ENCODE measurements at regions not wholly inside any gene's neighbourhood (a gene's known extent, or its start where the extent isn't known, plus 50 kb on each side); places are given as distances from the start of the nearest gene placed in this dataset.
"Not testable (repeated sequence)": the region's sequence is repeated elsewhere in the genome, so short reads cannot be mapped to it uniquely, and the experiment has no call there.

DNA sequence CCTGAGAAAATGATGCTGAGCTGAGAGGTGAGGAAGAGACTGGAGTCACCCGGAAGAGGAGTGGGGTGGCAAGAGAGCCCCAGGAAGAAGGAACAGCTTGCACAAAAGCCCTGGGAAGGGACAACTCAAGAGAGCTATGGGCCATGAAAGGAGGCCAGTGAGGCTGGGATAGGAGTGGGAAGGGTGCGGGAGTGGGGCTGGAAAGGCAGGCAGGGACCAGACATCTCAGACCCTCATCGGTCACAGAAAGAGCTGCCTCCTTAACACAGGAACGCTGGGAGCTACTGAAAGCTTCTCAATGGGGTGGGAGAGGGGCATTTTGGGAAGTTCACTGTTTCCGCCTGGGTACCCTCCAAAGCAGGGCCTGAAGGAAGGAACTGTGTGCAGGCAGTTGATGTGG, 122.0 kb upstream of the UNC5B start:
- peaks cover 10% of the 10 kb centered on the region for H3K9me3 ChIP-seq (ENCODE audit: control insufficient read depth, low read length)
- DNase-seq (ENCODE audit: low read depth) = no peak
- no peaks in the 10 kb centered on the region for H3K4me1 ChIP-seq (ENCODE audit: control insufficient read depth, insufficient read depth, low read length)
- no peak overlapping the region for H3K9ac ChIP-seq (ENCODE audit: low read length)
- H3K27me3 ChIP-seq (replicated peaks; ENCODE audit: control insufficient read depth, insufficient read depth, low read length) = peaks cover 44% of the 10 kb centered on the region
- no peak overlapping the region for H3K4me3 ChIP-seq (ENCODE audit: low read length)
- H3K36me3 ChIP-seq (ENCODE audit: control insufficient read depth, insufficient read depth, low read length, severe bottlenecking) = no peaks in the 10 kb centered on the region

- Histone ChIP-seq H3K4me1 (ENCODE audit: control insufficient read depth, insufficient read depth, low read length) (no peaks in the 10 kb centered on the region), H3K27me3 (replicated peaks; ENCODE audit: control insufficient read depth, insufficient read depth, low read length) (peaks cover 42% of the 10 kb centered on the region), H3K4me3 (ENCODE audit: low read length) (no peak overlapping the region), H3K36me3 (ENCODE audit: control insufficient read depth, insufficient read depth, low read length, severe bottlenecking) (no peaks in the 10 kb centered on the region), H3K9ac (ENCODE audit: low read length) (no peak overlapping the region), H3K9me3 (ENCODE audit: control insufficient read depth, low read length) (peaks cover 10% of the 10 kb centered on the region)
- DNase-seq (ENCODE audit: low read depth) = no peak
Measured at GRCh38 chr10:71090801-71091200, 121.6 kb upstream of the UNC5B start.

DNA sequence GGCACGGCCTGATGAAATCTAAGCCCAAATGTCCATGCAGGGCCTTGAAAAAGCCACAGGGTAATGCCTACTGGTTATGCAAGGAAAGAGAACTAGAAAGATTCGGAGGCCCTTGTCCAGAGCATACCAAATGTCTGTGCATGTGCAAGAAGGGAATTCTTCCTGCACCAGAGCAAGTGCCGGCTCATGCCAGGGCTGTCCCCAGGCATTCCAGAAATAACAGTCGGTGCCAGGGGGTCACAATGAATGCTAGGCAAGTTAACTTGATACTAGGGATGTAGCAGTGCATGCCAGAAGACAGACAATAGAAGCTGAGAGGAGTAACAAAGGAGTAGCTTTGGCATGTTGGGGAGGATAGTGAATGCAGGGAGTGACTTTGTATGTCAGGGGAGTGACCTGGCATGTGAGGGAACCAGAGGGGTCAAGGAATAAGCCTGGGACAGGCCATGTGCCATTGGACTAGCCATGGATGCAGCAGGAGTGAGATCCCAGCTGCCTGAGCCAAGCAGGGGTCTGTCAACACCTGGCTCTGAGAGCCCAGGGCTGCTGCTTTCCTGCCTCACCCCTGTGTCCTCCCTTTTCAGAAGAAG, 119.5 kb upstream of the UNC5B start:
- no peak for DNase-seq (ENCODE audit: low read depth)
- Histone ChIP-seq H3K4me3 (ENCODE audit: low read length) (no peak overlapping the region), H3K4me1 (ENCODE audit: control insufficient read depth, insufficient read depth, low read length) (no peaks in the 10 kb centered on the region), H3K36me3 (ENCODE audit: control insufficient read depth, insufficient read depth, low read length, severe bottlenecking) (no peaks in the 10 kb centered on the region), H3K9ac (ENCODE audit: low read length) (no peak overlapping the region), H3K9me3 (ENCODE audit: control insufficient read depth, low read length) (peaks cover 10% of the 10 kb centered on the region), H3K27me3 (replicated peaks; ENCODE audit: control insufficient read depth, insufficient read depth, low read length) (peaks cover 34% of the 10 kb centered on the region)

DNA sequence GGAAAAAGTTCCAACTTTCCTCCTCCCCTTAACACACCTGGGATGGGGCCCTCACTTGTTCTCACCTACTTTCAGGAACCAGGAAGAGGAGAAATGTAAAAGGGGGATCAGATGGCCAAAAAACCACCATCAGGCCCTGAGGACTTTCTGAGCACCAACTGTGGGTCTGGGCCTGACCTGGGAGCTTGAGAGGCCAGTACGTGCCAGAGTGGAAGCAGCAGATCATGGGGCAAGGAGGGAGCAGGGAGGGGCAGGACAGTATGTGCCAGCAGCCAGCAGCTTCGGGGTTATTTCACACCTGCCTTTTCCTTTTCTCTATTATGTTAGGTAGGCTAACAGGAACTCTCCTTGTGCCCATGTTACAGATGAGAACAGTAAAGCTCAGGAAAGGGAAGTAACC, 118.8 kb upstream of the UNC5B start:
- Histone ChIP-seq H3K9ac (ENCODE audit: low read length) (no peak overlapping the region), H3K27me3 (replicated peaks; ENCODE audit: control insufficient read depth, insufficient read depth, low read length) (peaks cover 34% of the 10 kb centered on the region), H3K36me3 (ENCODE audit: control insufficient read depth, insufficient read depth, low read length, severe bottlenecking) (no peaks in the 10 kb centered on the region), H3K4me1 (ENCODE audit: control insufficient read depth, insufficient read depth, low read length) (no peaks in the 10 kb centered on the region), H3K4me3 (ENCODE audit: low read length) (no peak overlapping the region), H3K9me3 (ENCODE audit: control insufficient read depth, low read length) (peaks cover 14% of the 10 kb centered on the region)
- no peak for DNase-seq (ENCODE audit: low read depth)

DNA sequence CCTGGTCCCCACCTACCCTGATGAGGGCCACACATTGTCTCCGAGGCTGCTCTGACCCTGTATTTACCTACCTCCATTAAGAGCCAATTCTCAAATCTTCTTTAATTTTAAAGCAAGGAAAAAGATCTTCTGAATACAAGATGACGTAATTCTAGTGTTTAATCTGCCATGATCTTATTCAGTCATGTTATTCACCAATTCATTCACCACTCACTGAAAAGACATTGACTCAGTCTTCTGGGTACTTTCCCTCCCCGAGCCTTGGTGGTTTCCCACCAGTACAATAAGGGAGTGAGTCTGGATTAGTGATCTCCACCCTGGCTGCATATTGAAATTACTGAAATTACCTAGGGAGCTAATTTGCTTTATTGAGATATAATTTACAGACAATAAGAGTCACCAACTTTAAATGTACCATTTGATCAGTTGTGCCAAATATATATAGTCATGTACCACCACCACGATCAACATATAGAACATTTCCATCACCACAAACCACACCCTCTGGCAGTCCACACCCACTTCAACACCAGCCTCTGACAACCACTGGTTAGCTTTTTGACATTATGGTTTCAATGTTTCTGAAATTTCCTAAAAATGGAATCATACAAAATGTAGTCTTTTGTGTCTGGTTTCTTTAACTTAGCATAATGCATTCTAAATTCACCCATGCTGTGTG, 117.5 kb upstream of the UNC5B start:
- H3K9me3 ChIP-seq (ENCODE audit: control insufficient read depth, low read length) = peaks cover 15% of the 10 kb centered on the region
- H3K9ac ChIP-seq (ENCODE audit: low read length) = no peak overlapping the region
- peaks cover 32% of the 10 kb centered on the region for H3K27me3 ChIP-seq (replicated peaks; ENCODE audit: control insufficient read depth, insufficient read depth, low read length)
- DNase-seq (ENCODE audit: low read depth) = no peak
- no peak overlapping the region for H3K4me3 ChIP-seq (ENCODE audit: low read length)
- H3K4me1 ChIP-seq (ENCODE audit: control insufficient read depth, insufficient read depth, low read length) = no peaks in the 10 kb centered on the region
- H3K36me3 ChIP-seq (ENCODE audit: control insufficient read depth, insufficient read depth, low read length, severe bottlenecking) = no peaks in the 10 kb centered on the region

DNA sequence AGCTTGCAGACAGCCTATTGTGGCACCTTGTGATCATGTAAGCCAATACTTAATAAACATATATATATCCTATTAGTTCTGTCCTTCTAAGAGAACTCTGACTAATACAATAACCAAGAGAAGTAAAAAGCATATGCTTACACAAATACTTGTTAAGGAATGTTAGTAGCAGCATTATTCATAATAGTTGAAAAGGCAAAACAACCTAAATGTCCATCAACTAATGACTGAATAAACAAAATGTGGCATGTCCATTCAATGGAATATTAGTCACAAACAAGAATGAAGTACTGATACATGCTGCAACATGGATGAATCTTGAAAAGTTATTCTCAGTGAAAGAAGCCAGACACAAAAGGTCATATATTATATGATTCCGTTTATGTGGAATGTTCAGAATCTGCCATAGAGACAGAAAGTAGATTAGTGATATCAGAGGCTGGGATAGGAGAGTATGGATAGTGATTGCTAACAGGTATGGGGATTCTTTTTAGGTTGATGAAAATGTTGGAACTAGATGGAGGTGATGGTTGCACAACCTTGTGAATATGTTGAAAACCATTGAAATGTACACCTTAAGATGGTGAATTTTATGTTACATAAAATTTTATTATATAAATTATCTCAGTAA, 112.5 kb upstream of the UNC5B start:
- no peak overlapping the region for H3K4me3 ChIP-seq (ENCODE audit: low read length)
- no peak overlapping the region for H3K9ac ChIP-seq (ENCODE audit: low read length)
- peaks cover 21% of the 10 kb centered on the region for H3K27me3 ChIP-seq (replicated peaks; ENCODE audit: control insufficient read depth, insufficient read depth, low read length)
- H3K9me3 ChIP-seq (ENCODE audit: control insufficient read depth, low read length) = peaks cover 5% of the 10 kb centered on the region
- no peaks in the 10 kb centered on the region for H3K36me3 ChIP-seq (ENCODE audit: control insufficient read depth, insufficient read depth, low read length, severe bottlenecking)
- no peak for DNase-seq (ENCODE audit: low read depth)
- H3K4me1 ChIP-seq (ENCODE audit: control insufficient read depth, insufficient read depth, low read length) = no peaks in the 10 kb centered on the region

DNA sequence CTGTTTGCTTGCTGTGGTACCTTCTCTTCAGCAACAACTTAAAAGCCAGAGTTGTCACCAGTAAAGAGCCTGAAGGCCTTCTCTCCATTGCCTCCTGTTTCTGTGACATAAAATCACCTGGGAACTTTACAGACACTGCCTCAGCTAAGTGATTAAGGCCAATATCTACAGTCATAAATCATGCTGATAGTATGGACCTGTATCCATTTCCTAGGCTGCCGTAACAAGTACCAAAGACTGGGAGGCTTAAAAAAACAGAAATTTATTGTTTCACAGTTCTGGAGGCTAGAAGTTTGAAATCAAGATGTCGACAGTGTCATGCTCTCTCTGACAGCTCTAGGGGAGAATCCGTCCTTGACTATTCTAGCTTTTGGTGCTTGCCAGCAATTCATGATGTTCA, 108.4 kb upstream of the UNC5B start:
- no peaks in the 10 kb centered on the region for H3K9me3 ChIP-seq (ENCODE audit: control insufficient read depth, low read length)
- H3K4me1 ChIP-seq (ENCODE audit: control insufficient read depth, insufficient read depth, low read length) = no peaks in the 10 kb centered on the region
- DNase-seq (ENCODE audit: low read depth) = no peak
- no peak overlapping the region for H3K4me3 ChIP-seq (ENCODE audit: low read length)
- peaks cover 16% of the 10 kb centered on the region for H3K27me3 ChIP-seq (replicated peaks; ENCODE audit: control insufficient read depth, insufficient read depth, low read length)
- no peaks in the 10 kb centered on the region for H3K36me3 ChIP-seq (ENCODE audit: control insufficient read depth, insufficient read depth, low read length, severe bottlenecking)
- H3K9ac ChIP-seq (ENCODE audit: low read length) = no peak overlapping the region

DNA sequence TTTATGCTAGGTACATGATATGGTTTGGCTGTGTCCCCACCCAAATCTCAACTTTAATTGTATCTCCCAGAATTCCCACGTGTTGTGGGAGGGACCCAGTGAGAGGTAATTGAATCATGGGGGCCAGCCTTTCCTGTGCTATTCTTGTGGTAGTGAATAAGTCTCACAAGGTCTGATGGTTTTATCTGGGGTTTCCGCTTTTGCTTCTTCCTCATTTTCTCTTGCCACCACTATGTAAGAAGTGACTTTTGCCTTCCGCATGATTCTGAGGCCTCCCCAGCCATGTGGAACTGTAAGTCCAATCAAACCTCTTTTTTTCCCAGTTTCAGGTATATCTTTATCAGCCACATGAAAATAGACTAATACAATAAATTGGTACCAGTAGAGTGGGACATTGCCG, 106.2 kb upstream of the UNC5B start:
- not testable (repeated sequence) for H3K36me3 ChIP-seq (ENCODE audit: control insufficient read depth, insufficient read depth, low read length, severe bottlenecking); DNase-seq (ENCODE audit: low read depth); H3K4me3 ChIP-seq (ENCODE audit: low read length); H3K4me1 ChIP-seq (ENCODE audit: control insufficient read depth, insufficient read depth, low read length); H3K9me3 ChIP-seq (ENCODE audit: control insufficient read depth, low read length); H3K9ac ChIP-seq (ENCODE audit: low read length)
- H3K27me3 ChIP-seq (replicated peaks; ENCODE audit: control insufficient read depth, insufficient read depth, low read length) = peaks cover 15% of the 10 kb centered on the region

DNA sequence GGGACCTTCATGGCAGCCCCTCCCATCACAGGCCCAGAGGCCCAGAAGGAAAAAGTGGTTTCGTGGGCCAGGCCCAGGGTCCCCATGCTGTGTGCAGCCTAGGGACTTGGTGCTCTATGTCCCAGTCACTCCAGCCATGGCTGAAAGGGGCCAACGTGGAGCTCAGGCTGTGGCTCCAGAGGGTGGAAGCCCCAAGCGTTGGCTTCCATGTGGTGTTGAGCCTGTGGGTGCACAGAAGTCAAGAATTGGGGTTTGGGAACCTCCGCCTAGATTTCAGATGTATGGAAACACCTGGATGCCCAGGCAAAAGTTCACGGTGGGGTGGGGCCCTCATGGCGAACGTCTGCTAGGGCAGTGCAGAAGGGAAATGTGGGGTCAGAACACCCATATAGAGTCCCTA, 105.3 kb upstream of the UNC5B start:
- not testable (repeated sequence) for H3K9ac ChIP-seq (ENCODE audit: low read length)

GRCh38 chr10:71108042-71108441, 104.3 kb upstream of the UNC5B start:
- not testable (repeated sequence) for H3K4me3 ChIP-seq (ENCODE audit: low read length); H3K4me1 ChIP-seq (ENCODE audit: control insufficient read depth, insufficient read depth, low read length); H3K36me3 ChIP-seq (ENCODE audit: control insufficient read depth, insufficient read depth, low read length, severe bottlenecking); DNase-seq (ENCODE audit: low read depth); H3K9ac ChIP-seq (ENCODE audit: low read length); H3K9me3 ChIP-seq (ENCODE audit: control insufficient read depth, low read length)
- peaks cover 15% of the 10 kb centered on the region for H3K27me3 ChIP-seq (replicated peaks; ENCODE audit: control insufficient read depth, insufficient read depth, low read length)

More for the DNA sequence above, 105.3 kb upstream of the UNC5B start:
- not testable (repeated sequence) for DNase-seq (ENCODE audit: low read depth); H3K36me3 ChIP-seq (ENCODE audit: control insufficient read depth, insufficient read depth, low read length, severe bottlenecking); H3K4me3 ChIP-seq (ENCODE audit: low read length); H3K9me3 ChIP-seq (ENCODE audit: control insufficient read depth, low read length); H3K4me1 ChIP-seq (ENCODE audit: control insufficient read depth, insufficient read depth, low read length)
- peaks cover 15% of the 10 kb centered on the region for H3K27me3 ChIP-seq (replicated peaks; ENCODE audit: control insufficient read depth, insufficient read depth, low read length)

- Histone ChIP-seq H3K4me3 (ENCODE audit: low read length) (no peak overlapping the region), H3K9me3 (ENCODE audit: control insufficient read depth, low read length) (peaks cover 23% of the 10 kb centered on the region), H3K36me3 (ENCODE audit: control insufficient read depth, insufficient read depth, low read length, severe bottlenecking) (no peaks in the 10 kb centered on the region), H3K9ac (ENCODE audit: low read length) (no peak overlapping the region), H3K27me3 (replicated peaks; ENCODE audit: control insufficient read depth, insufficient read depth, low read length) (peaks cover 13% of the 10 kb centered on the region), H3K4me1 (ENCODE audit: control insufficient read depth, insufficient read depth, low read length) (no peaks in the 10 kb centered on the region)
- no peak for DNase-seq (ENCODE audit: low read depth)
Measured at GRCh38 chr10:71112138-71112785, 100.1 kb upstream of the UNC5B start.
